GM18517 (cell line): ENCODE measurements at regions not wholly inside any gene's neighbourhood (a gene's known extent, or its start where the extent isn't known, plus 50 kb on each side); places are given as distances from the start of the nearest gene placed in this dataset.

Source experiments
- ATAC-seq: cut with Tn5 transposase; IDR thresholded peaks from one replicate; pipeline ENCODE4 v1.9.1; 2021; ENCODE audit warnings: mild to moderate bottlenecking, moderate library complexity; ENCODE audit not compliant: unreplicated experiment

DNA sequence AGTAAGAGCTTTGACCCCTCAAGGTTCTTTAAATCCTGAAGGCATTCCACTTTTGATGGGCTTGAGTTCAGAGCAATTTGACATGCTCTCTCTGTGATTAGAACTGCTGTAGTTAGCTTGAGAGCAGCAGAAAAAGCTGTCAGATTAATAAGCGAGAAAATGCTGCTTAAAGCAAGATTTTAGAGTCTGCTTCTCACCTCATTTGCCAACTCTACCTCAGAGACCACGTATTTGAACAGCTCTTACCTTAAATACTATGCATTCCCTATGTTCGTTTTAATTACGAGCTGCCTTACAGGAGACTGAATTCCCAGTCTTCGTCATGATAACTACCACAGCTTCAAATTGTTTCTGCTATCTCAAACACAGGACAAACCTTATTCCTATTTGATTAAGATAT lies 253.4 kb downstream of the SLITRK6 start:
- ATAC-seq = no peak

DNA sequence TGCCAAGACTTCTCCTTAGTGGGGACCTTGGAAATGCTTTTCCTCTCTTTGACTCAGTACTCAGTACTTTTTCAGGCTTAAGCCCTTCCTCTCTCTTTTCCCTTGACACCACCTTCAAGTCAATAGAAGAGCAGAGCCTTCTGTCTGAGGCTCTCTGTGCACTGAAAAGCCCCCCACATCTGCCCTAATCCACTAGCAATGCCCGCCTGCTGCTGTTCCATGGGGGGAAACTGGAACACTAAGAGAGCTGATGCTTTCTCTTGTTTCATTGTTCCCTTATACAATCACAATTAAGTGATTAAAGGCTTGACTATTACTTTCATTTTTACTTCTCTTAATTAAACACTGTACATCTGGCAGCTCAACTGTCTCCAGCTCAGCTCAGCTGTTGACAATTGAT lies 254.5 kb downstream of the SLITRK6 start:
- ATAC-seq = no peak

DNA sequence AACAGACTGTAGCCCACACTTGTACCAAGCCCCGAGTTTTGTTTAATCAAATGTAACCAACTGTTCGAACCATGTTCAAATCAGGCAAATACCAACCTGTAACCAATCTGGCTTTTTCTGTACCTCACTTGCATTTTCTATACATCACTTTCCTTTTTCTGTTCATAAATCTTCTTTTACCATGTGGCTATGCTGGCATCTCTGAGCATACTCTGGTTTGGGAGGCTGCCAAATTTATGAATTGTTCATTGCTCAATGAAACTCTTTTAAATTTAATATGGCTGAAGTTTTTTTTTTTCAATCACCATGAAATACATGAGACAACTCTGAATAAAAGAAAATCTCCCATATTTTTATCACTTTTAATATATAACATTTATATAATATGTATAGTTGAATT lies 256.1 kb downstream of the SLITRK6 start:
- no peak for ATAC-seq

DNA sequence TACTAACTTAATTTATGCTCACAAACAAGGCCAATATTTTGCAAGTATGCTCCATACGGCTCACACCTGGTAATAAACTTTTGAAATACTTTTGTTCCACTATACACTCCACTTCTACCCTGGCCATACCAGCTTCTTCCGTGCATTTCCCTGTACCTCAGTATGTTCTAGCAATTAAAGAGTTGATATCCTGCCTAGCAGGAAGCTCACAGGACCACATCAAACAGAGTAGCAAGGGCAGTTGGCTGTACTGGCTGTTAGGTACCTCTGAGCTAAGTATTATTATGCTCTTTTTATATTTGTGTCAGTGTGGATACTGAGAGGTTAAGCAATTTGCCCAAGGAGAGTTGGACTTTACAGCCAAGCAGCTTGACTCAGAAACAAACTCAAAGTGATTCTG lies 257.7 kb downstream of the SLITRK6 start:
- ATAC-seq = no peak

DNA sequence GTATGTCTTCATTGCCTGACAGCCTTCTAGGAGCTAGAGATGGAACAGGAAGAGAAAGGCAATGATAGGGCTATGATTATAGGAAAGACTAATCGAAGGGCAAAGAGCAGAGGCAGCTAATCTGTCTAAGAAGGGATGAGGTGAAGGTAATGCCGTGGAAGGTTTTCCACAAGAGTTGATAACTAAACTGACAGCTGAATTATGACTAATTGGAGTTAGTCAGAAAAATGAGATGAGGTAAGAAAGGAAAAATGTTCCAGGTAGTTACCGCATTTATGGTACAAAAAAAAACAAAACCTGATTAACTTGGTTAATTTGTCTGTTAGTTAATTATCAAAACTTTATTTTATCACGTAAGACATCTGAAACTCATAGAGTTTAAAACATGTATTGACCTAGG lies 260.3 kb downstream of the SLITRK6 start:
- no peak for ATAC-seq

DNA sequence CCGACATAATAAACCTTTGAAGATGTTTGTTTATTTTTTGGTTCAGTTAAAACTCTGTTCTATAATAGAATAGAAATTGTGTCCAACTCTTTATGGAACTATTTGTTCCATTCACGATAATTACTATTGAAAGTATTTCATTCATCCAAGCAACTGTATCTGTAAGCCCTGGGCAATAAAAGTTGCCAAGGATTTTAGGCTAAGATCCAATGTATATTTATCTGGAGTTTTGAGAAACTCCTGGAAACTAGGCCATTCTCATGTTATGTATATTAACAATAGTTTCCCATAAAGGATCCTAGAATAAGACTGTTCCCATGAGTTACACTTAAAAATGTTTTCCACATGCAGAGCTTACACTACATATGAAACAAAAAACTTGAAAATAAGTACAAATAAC lies 261.6 kb downstream of the SLITRK6 start:
- no peak for ATAC-seq

DNA sequence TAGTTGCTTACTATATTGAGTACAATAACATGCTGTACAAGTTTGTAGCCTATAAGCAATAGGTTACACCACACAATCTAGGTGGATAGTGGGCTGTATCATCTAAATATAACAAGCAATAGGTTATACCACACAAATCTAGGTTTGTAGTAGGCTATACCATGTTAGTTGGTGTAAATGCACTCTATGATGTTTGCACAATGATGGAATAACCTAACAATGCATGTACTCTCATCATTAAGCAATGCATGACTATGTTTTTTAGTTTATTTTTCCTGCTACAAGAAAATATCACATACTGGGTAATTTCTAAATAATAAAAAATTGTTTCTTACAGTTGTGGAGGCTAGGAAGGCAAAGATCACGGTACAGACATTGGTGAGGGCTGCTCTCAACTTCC lies 262.5 kb downstream of the SLITRK6 start:
- ATAC-seq = no peak

DNA sequence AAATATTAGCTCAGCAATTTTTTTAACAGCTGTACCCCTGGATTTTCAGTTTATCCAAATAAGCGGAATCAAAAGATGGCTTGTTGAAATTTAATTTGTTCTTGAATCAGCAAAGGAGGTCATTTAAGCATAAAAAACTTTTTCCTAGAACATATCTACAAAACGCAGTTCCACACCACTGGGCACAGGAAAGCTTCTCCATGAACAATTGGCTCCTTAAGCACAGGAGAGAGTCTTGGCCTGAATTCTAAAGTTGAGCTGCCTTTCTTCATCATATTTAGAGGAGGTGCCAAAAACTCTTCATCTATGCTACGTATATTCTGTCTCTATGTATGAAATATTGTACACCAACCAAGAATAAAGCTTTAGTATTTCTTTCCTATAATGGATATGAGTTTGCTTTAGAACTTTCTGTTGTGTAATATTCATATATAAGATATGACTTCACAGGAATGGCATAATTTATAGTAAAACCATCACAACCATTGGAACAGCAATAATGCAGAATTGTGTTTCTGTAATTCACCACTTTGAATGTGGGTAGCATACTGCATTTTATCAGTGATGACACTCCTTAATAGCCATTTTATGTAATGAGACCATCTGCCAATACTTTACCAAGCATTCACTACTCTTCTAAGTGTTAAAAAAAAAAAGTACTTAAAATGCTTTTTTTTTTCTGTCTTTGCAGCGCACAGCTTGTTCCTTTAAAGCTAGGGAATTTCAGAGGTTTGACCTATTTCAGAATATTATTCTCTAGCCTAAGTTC lies 263.7 kb downstream of the SLITRK6 start:
- no peak for ATAC-seq

DNA sequence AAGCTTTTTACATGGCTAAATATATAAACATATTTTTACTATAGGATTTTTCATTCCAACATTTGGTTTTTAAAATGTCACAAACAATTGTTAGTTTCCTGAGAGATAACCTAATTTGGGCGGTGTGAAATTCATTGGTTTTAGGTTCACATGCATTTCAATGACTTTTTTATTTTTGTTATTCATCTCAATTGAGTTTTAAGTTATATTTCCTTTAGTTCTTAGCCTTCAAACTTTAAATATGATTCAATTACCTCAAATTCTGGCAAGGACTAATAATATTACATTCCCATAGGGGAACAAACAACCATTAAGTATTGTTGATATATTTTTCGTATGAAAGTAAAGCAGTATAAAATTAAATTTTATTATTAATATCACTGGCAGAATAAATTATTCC lies 265.3 kb downstream of the SLITRK6 start:
- ATAC-seq = no peak

DNA sequence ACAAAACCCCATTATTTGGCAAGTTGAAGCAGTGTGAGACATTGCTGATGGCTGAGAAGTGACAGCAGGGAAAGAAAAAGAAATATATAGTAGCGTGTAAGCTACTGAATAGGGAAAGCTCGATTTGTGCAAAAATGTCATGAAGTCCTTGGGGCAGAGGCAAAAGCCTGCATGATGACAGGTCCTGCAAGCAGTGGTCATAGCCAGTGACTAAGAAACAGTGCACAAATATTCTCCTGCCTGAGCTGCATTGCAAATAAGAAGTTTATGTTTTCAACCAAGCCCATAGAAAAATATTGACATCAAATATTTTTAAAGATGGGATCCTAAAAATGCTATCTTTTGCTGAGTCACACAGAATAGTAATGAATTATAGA lies 270.0 kb downstream of the SLITRK6 start:
- no peak for ATAC-seq

DNA sequence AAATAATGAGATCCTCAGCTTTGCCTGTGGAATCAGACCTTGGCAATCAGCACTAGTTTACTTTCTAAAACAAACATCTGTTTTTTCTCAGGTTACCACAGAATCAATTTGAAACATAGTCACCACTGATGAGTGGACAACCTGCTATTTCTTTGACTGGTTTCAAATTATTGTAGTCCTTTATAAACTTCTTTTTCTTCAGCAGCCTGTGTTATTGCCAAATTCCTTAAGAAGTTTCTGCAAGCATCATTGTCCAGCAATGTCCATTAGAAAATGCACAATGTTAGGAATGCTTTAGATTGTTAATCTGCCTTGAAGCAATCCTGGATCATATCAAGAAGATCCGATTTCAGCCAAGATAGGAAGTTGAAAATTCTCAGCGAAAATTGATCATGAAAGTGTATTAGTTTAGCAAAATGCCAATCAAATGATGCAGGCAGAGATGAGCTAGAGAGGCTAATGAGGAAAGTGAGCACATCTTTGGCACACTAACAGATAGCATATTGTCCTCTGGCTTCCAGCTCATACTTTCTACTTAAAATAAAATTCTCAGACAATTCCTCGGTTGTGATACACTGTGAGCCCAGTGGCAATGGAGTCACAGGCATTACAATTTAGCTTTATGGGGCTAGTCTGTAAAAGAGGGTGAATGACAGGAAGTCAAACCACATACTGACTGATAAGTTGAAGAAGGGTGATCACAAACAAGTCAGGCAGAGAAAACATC lies 270.6 kb downstream of the SLITRK6 start:
- ATAC-seq = no peak

DNA sequence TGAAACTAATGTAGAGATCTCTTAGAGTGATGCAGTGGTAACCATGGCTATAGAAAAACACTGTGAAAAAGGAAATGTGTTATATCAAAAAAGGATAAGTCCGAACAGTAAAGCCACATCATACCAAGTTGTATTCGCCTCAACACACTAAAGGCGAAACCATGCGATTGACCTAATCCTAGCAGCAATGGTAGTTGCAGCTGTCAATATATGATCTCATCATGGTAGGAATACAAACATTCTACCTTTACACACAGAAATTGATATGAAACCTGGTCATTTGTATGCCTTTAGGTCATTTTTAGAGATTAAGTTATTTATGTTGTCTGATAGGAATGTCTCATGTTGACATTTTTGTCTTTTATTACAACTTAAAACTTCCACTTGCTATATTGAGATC lies 271.9 kb downstream of the SLITRK6 start:
- ATAC-seq = no peak

DNA sequence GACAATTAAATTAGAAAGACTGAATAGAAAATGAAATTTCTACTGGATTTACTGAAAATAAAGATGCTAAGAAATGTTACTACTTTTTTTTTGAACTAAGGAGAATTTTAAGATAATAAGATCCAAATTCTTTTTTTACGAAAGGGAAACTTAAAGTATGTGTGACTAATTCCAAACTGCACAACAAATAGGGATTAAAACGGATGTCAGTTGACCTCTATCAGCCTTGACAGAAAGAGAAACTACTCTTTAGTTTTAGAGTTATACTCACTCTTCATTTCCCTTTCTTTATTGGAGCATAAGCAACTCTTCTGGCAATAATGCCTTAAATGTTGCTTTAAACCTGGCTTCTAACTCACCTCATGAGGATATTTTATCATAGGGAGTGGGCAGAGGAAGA lies 273.8 kb downstream of the SLITRK6 start:
- ATAC-seq = no peak

DNA sequence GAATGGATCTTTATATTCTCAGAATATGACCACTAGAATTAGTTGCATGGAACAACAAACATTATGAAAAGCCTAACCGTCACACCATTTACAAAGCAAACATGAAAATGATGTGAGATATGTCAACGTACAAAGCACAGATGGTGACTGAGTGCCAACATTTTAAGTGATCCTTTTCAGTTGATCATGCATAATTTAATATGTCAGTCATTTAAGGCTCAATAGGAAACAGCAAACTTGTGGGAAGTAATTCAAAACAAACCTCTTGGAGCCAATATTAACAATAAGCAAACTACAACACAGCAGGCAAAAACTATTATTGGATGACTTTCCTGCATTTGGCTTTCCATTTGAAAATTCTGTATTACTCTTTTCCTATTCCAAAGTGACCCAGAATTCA lies 277.6 kb downstream of the SLITRK6 start:
- no peak for ATAC-seq

DNA sequence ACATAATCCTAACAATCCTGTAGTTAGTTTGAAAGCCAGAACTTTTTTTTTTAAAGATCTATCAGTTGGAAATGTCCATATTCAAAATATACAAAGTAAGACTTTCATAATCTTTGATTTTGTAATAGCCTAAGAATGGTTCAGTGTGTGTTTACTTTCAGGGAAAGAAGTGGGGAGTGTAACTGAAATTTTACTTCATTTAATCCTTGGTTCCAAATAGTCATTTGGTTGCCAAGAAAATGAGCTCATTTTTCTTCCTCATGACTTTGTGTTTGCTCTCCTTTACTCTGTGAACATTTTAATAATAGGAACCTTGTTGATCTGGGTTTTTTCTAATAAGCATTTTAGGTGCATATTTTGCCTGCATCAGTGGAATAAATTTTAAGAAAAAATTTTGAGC lies 278.8 kb downstream of the SLITRK6 start:
- no peak for ATAC-seq

DNA sequence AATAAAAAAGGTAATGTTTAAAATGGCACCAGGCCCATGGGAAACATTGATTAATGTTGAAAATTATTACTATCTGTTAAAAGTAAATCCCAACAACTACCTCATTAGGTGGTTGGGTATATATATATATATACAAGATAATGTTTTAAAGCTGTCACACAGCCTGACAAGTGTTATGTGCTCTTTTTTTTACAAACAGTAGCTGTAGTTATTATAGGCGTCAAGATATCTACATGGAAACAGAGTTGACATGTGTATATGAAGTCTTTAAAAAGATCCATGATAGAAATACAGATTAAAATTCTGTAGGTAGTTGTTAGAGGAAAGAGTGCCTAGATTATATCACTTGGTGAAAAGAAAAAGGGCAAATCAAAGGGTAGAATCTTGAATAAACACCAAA lies 279.9 kb downstream of the SLITRK6 start:
- ATAC-seq = no peak

DNA sequence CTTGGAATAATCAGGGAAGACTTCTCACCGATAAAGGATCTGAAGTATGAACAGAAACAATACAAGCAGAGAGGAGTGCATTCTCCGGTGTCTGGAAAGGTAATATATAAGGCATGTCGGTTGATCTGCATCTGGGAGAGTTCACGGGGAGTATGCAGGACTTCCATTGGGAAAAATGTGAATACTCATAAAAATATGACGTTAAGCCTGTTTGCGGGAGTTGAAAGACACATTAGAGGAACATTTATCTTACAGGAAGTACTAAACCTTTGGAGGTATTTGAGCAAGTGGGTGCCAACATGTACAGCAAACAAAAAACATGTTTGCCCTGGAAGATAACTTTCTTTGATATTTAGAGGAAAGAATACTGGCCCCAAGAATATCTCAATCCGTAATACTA lies 286.8 kb downstream of the SLITRK6 start:
- ATAC-seq = no peak

DNA sequence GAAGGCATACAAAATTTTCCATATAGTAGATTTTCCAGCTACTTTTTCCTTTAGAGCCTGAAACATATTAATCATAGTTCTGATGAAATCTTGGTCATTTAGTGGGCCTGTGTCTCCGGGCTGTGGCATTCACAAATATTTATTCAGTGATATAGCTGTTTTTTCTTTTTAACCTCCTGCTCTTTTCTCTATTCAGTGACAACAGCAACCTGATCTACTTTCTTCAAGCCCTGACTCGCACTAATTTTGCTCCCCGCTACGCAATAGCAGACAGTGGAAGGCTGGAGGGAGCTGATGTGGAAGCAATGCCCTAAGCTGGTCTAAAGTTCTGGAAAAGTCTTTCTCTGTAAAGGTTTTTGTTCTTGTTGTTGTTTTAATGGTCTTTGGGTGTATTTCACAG lies 289.7 kb downstream of the SLITRK6 start:
- ATAC-seq = no peak

DNA sequence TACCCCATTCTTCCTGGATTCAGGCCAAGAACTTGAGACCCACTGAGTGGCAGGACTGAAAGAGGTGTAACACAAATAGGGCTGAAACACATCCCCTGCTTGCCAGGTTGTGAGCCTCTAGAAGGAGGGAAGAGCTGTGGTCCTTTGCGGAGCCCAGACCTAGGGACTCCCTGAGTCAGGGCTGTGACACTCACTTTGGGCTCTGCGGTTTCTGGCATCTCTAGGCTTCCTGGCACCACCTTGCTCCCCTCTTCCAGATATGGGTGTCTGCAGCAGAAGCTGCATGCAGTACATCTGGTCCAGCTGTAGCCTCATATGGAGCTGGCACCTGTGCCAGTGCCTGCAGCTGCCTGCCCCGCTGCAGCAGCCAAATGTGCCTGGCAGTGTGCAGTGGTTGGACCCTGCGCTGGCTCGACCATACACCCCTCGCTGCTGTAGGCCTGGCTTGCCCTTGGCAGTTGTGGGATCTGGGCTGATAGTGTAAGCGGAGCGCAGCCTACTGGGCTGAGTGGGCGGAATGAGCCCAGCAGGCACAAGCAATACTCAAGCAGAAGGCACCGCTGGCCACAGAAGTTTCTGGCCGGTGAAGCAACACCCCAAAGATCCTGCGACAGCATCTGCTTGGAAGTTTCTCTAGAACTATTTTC lies 290.4 kb downstream of the SLITRK6 start:
- ATAC-seq = no peak

DNA sequence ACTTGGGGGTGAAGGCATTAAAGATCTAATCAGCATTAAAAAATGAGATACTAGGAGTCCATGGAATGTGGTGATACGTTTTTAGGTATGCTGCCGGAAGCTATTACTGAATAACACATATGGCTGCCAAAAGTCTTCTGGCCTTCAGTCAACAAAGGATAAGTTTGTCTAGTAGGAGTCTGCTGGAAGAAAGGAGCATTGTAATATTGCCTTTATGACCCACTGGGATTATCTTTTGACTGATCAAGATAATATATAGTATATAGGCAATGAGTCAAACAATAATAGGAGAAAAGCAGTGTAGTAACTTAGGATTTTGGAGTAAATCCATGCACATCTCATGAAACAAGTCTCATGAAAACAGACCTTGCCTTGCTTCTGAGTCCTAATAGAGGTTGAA lies 295.4 kb downstream of the SLITRK6 start:
- ATAC-seq = no peak

DNA sequence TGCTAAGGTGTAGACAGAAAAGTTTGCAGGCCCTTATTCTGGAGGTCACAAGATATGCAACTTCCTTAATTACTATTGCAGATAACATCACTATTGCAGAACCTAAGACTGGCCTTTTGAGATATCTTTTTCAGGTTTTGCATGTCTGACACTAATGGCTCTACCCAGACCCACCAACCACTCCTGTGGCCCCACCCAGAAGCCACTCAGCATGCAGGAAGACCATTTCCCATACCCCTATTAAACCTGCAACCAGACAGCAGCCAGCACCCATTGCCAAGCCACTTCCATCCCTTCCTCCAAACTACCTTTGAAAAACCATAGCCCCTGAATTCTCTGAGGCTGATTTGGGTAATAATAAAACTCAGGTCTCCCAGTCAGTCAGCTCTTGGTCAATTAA lies 297.6 kb downstream of the SLITRK6 start:
- ATAC-seq = no peak

DNA sequence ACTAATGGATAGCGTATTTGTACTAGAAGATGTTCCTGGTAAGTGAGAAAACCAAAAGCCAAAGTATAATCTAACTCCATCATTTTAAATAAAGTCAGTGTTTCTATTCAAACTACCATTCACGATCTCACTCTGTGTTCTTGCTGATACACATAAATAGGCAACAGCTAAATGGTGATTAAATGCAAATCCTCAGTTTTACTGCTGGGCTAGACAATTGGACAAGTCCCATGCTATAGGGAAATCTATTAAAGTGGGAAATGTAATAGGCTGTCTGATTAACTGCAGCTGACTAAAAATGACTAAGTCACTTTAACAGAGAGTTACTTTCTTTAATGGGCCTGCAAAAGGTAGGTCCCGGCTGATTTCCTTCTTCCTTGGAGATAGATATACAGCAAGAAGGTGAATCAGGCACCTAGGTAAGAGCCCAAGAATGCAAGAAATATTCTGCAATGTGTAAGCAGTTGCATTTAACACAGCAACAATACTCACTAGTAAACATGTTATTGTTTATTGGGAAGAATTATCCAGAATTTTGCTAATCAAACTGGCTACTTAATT lies 298.4 kb downstream of the SLITRK6 start:
- no peak for ATAC-seq
